HepG2 (cell line): ENCODE measurements at regions not wholly inside any gene's neighbourhood (a gene's known extent, or its start where the extent isn't known, plus 50 kb on each side); places are given as distances from the start of the nearest gene placed in this dataset.

Source experiments
- ATAC-seq: fragments of 200-7000 bp; cut with Tn5 transposase; 3 replicates; pipeline ENCODE4 v1.9.1; 2020; ENCODE audit warnings: mild to moderate bottlenecking, moderate library complexity
- BruUV-seq: library from RNA; stranded (reverse); fragments of 400-500 nt; replicated peaks from 2 replicates; lab custom pipeline; 2021; lab: Mats Ljungman, UMichigan
- CTCF ChIA-PET: fragments of 300-600 bp; formaldehyde crosslinking; extraction: SDS; loops from one replicate; lab custom pipeline; 2021; ENCODE audit warnings: low total read pairs, inconsistent platforms, low intra/inter-chr PET ratio; lab: Yijun Ruan, JAX
- POLR2A ChIA-PET: fragments of 350-600 bp; sonication (Branson Sonifier 250); formaldehyde crosslinking; loops from one replicate; lab custom pipeline; 2020; ENCODE audit warnings: antibody characterized with exemption, inconsistent platforms; lab: Yijun Ruan, JAX
- DNase-seq: peaks from one replicate; pipeline ENCODE4 v3.0.0-alpha.2; 2015; ENCODE audit warnings: low spot score
- FAIRE-seq: peaks from 3 replicates; lab custom pipeline; 2011; peaks lifted over from hg19 to GRCh38; lab: Jason Lieb, UNC
- H2AFZ ChIP-seq: one replicate; pipeline ENCODE4 v1.6.1; 2011; ENCODE audit warnings: low read length, inconsistent platforms
- H3K27ac ChIP-seq: fragments of 300-600 bp; 3 replicates; pipeline ENCODE4 v1.8.0; 2011; ENCODE audit warnings: mixed run types, mild to moderate bottlenecking, mixed read lengths, low read length, inconsistent platforms; ENCODE audit not compliant: insufficient read depth; ENCODE audit errors: extremely low read length
- H3K27me3 ChIP-seq, 2 experiments: fragments of 200-600 bp in 1 of 2; 2 replicates in 1 of 2; 3 replicates in 1 of 2; pipeline versions ENCODE4 v1.6.0 to v1.8.0; 2011; ENCODE audit warnings: low read length in 2 of 2, mild to moderate bottlenecking in 2 of 2, moderate library complexity in 2 of 2, inconsistent platforms in 1 of 2; ENCODE audit not compliant: insufficient read depth in 2 of 2, control insufficient read depth in 1 of 2
- H3K36me3 ChIP-seq, 2 experiments: fragments of 200-600 bp in 1 of 2; replicated peaks in 1 of 2; 2 replicates in 1 of 2; 3 replicates in 1 of 2; pipeline versions ENCODE4 v1.5.1 to v1.8.0; 2011; ENCODE audit warnings: low read length in 2 of 2, inconsistent platforms in 1 of 2; ENCODE audit not compliant: insufficient read depth in 2 of 2, control insufficient read depth in 1 of 2
- H3K4me1 ChIP-seq: 2 replicates; pipeline ENCODE4 v1.5.1; 2012; ENCODE audit warnings: low read length, inconsistent platforms; ENCODE audit not compliant: insufficient read depth
- H3K4me2 ChIP-seq: 2 replicates; pipeline ENCODE4 v1.6.0; 2011; ENCODE audit warnings: low read depth, low read length, inconsistent platforms
- H3K4me3 ChIP-seq, 3 experiments: fragments of 200-600 bp in 1 of 3; sonication (generic), shearing (Covaris generic) in 1 of 3; replicated peaks in 1 of 3; 2 replicates each; pipeline ENCODE4 v1.5.1; 2011 to 2016; ENCODE audit warnings: low read length in 3 of 3, inconsistent platforms in 2 of 3, low read depth in 2 of 3, mild to moderate bottlenecking in 2 of 3, control low read depth in 1 of 3, mixed read lengths in 1 of 3; ENCODE audit not compliant: insufficient read depth in 1 of 3
- H3K79me2 ChIP-seq: one replicate; pipeline ENCODE4 v1.6.1; 2011; ENCODE audit warnings: low read length, inconsistent platforms; ENCODE audit not compliant: insufficient read depth
- H3K9ac ChIP-seq: 2 replicates; pipeline ENCODE4 v1.6.0; 2011; ENCODE audit warnings: mild to moderate bottlenecking, low read depth, low read length, inconsistent platforms; ENCODE audit not compliant: insufficient read depth
- H3K9me3 ChIP-seq: 2 replicates; pipeline ENCODE4 v1.5.1; 2012; ENCODE audit warnings: mild to moderate bottlenecking, low read length
- H4K20me1 ChIP-seq: 2 replicates; pipeline ENCODE4 v1.6.0; 2011; ENCODE audit warnings: inconsistent platforms, mild to moderate bottlenecking, low read length, moderate library complexity; ENCODE audit not compliant: insufficient read depth
- ATRX ChIP-seq: sonication (generic); formaldehyde crosslinking; IDR thresholded peaks from 2 replicates; pipeline ENCODE4 v1.4.0; 2020; ENCODE audit warnings: missing genetic modification reagents, borderline replicate concordance
- EED ChIP-seq: sonication (generic); formaldehyde crosslinking; IDR thresholded peaks from 2 replicates; pipeline ENCODE4 v1.5.0; 2020; ENCODE audit warnings: mild to moderate bottlenecking, missing genetic modification reagents
- FOXP1 ChIP-seq, 2 experiments: fragments of 450-650 bp in 1 of 2; IDR thresholded peaks; 2 replicates each; pipeline ENCODE4 v1.6.1; 2017 to 2018; ENCODE audit warnings: antibody characterized with exemption in 1 of 2
- GATAD1 ChIP-seq: IDR thresholded peaks from 2 replicates; pipeline ENCODE4 v1.6.1; 2016; ENCODE audit warnings: missing genetic modification reagents, missing compliant biosample characterization
- RAD21 ChIP-seq: fragments of 450-650 bp; formaldehyde crosslinking; IDR thresholded peaks from 2 replicates; pipeline ENCODE4 v1.5.0; 2020; ENCODE audit warnings: mild to moderate bottlenecking
- SOX6 ChIP-seq, 2 experiments: fragments of 450-650 bp in 1 of 2; sonication (generic) in 1 of 2; formaldehyde crosslinking in 1 of 2; IDR thresholded peaks; 2 replicates each; pipeline versions ENCODE4 v1.4.0 to v1.6.1; 2017 to 2020; ENCODE audit warnings: antibody characterized with exemption in 1 of 2, mild to moderate bottlenecking in 1 of 2, missing genetic modification reagents in 1 of 2
- THAP8 ChIP-seq: sonication (generic); formaldehyde crosslinking; IDR thresholded peaks from 2 replicates; pipeline ENCODE4 v1.5.1; 2020; ENCODE audit warnings: missing genetic modification reagents, mild to moderate bottlenecking, borderline replicate concordance
- ZNF138 ChIP-seq: sonication (generic); formaldehyde crosslinking; IDR thresholded peaks from 2 replicates; pipeline ENCODE4 v1.5.0; 2020; ENCODE audit warnings: mild to moderate bottlenecking, low read depth, missing genetic modification reagents
- ZNF292 ChIP-seq: sonication (generic); formaldehyde crosslinking; IDR thresholded peaks from 2 replicates; pipeline ENCODE4 v1.8.1; 2022; ENCODE audit warnings: mild to moderate bottlenecking, low read depth, missing genetic modification reagents, borderline replicate concordance
- ZNF33A ChIP-seq: sonication (generic); formaldehyde crosslinking; IDR thresholded peaks from 2 replicates; pipeline ENCODE4 v1.5.1; 2020; ENCODE audit warnings: missing genetic modification reagents, mild to moderate bottlenecking, moderate library complexity, borderline replicate concordance
- ZNF430 ChIP-seq: sonication (generic); formaldehyde crosslinking; IDR thresholded peaks from 2 replicates; pipeline ENCODE4 v1.9.0; 2021; ENCODE audit warnings: mild to moderate bottlenecking, missing genetic modification reagents
- ZNF660 ChIP-seq: sonication (generic); formaldehyde crosslinking; IDR thresholded peaks from 2 replicates; pipeline ENCODE4 v1.5.1; 2020; ENCODE audit warnings: mild to moderate bottlenecking, low read depth, missing genetic modification reagents, borderline replicate concordance
- ZNF674 ChIP-seq: sonication (generic); formaldehyde crosslinking; IDR thresholded peaks from 2 replicates; pipeline ENCODE4 v1.5.0; 2020; ENCODE audit warnings: low read depth, mild to moderate bottlenecking, missing genetic modification reagents
- WGBS: methylation state at CpG from one replicate; pipeline ENCODE4 v1.1.6; 2017; ENCODE audit warnings: low lambda C conversion rate; 5-methylcytosine and 5-hydroxymethylcytosine counted together
- in situ Hi-C: cut with HindIII; loops from 2 replicates; pipeline ENCODE4 v1.10.0; 2017; ENCODE audit warnings: low pct_unique_long_range_greater_than_20kb; ENCODE audit not compliant: extremely low pct_ligation_motif_present
- intact Hi-C: fragments of 100-400 bp; cut with micrococcal nuclease; formaldehyde crosslinking; loops from one replicate; pipeline ENCODE4 v1.10.0; 2022; ENCODE audit not compliant: unreplicated experiment
- TF ChIP-seq, protein P1 (sequence below): sonication (generic); formaldehyde crosslinking; IDR thresholded peaks from 2 replicates; pipeline ENCODE4 v1.4.0; 2020; ENCODE audit warnings: missing genetic modification reagents
- TF ChIP-seq, protein P2 (sequence below): IDR thresholded peaks from 2 replicates; pipeline ENCODE4 v1.6.1; 2016; ENCODE audit warnings: mild to moderate bottlenecking, missing biosample characterization, missing genetic modification reagents

GRCh38 chr9:96047741-96048103, 172.2 kb downstream of the ERCC6L2 start (continued):
- TF ChIP-seq THAP8, result no peak
- TF ChIP-seq, protein P1, sequence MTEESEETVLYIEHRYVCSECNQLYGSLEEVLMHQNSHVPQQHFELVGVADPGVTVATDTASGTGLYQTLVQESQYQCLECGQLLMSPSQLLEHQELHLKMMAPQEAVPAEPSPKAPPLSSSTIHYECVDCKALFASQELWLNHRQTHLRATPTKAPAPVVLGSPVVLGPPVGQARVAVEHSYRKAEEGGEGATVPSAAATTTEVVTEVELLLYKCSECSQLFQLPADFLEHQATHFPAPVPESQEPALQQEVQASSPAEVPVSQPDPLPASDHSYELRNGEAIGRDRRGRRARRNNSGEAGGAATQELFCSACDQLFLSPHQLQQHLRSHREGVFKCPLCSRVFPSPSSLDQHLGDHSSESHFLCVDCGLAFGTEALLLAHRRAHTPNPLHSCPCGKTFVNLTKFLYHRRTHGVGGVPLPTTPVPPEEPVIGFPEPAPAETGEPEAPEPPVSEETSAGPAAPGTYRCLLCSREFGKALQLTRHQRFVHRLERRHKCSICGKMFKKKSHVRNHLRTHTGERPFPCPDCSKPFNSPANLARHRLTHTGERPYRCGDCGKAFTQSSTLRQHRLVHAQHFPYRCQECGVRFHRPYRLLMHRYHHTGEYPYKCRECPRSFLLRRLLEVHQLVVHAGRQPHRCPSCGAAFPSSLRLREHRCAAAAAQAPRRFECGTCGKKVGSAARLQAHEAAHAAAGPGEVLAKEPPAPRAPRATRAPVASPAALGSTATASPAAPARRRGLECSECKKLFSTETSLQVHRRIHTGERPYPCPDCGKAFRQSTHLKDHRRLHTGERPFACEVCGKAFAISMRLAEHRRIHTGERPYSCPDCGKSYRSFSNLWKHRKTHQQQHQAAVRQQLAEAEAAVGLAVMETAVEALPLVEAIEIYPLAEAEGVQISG, result no peak
- no peak for TF ChIP-seq SOX6 (IDR thresholded peaks at IDR 0.05)
- no peak for TF ChIP-seq SOX6 (CRISPR knock-in tag; IDR thresholded peaks at IDR 0.05)
- TF ChIP-seq ZNF33A (CRISPR knock-in tag), result no peak

GRCh38 chr9:96047116-96047639, 171.7 kb downstream of the ERCC6L2 start:
- intact Hi-C loops, result no loop called here
- H3K4me3 ChIP-seq, result no peak overlapping the region
- CTCF ChIA-PET, result no interaction called here
- DNase-seq (no peak), ATAC-seq (no peak), FAIRE-seq (no peak)
- no peaks in the 10 kb centered on the region for H3K36me3 ChIP-seq
- TF ChIP-seq ZNF430 (CRISPR knock-in tag), result no peak
- no peak for TF ChIP-seq ZNF33A (CRISPR knock-in tag)
- TF ChIP-seq, protein P2, sequence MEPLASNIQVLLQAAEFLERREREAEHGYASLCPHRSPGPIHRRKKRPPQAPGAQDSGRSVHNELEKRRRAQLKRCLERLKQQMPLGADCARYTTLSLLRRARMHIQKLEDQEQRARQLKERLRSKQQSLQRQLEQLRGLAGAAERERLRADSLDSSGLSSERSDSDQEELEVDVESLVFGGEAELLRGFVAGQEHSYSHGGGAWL (CRISPR knock-in tag), result no peak
- no peak for TF ChIP-seq FOXP1 (IDR thresholded peaks at IDR 0.05)
- no peak for TF ChIP-seq FOXP1 (CRISPR knock-in tag; IDR thresholded peaks at IDR 0.05)
- TF ChIP-seq EED (CRISPR knock-in tag), result no peak
- no peak for TF ChIP-seq RAD21 (CRISPR knock-in tag)
- no peak for TF ChIP-seq ZNF674
- TF ChIP-seq ZNF660, result no peak
- no peak for TF ChIP-seq ATRX (CRISPR knock-in tag)
- TF ChIP-seq GATAD1 (CRISPR knock-in tag), result no peak
- no peak for TF ChIP-seq ZNF138 (CRISPR knock-in tag)
- TF ChIP-seq ZNF292 (CRISPR knock-in tag), result no peak
- no peaks in the 10 kb centered on the region for H3K79me2 ChIP-seq
- H3K27me3 ChIP-seq, result peaks cover 4 to 53% of the 10 kb centered on the region in 2 experiments
- no peaks in the 10 kb centered on the region for H4K20me1 ChIP-seq
- no peak overlapping the region for H3K27ac ChIP-seq
- no peak overlapping the region for H3K4me2 ChIP-seq
- no peak overlapping the region for H3K9ac ChIP-seq
- H3K4me1 ChIP-seq, result peaks cover 24% of the 10 kb centered on the region
- in situ Hi-C loops, result no loop called here
- POLR2A ChIA-PET, result no interaction called here
- 85% methylated on average over 13 of the region's 16 CpGs for WGBS
- no TSS peak for BruUV-seq
- no peak overlapping the region for H2AFZ ChIP-seq
- no peaks in the 10 kb centered on the region for H3K9me3 ChIP-seq
